GM13976 (cell line): ENCODE measurements at regions not wholly inside any gene's neighbourhood (a gene's known extent, or its start where the extent isn't known, plus 50 kb on each side); places are given as distances from the start of the nearest gene placed in this dataset.
A peak's percentile ranks its signal among the peaks of the same experiment; 100 is the strongest.

Experiments used
- DNase-seq: peaks from one replicate; pipeline ENCODE4 v3.0.0; 2012; ENCODE audit warnings: low spot score
- CTCF ChIP-seq: IDR thresholded peaks from 2 replicates; pipeline ENCODE4 v1.5.1; 2012; ENCODE audit warnings: borderline replicate concordance, mild to moderate bottlenecking; ENCODE audit not compliant: insufficient read depth; ENCODE audit errors: extremely low read depth, missing control alignments, control extremely low read depth
- in situ Hi-C: fragments of 300-500 bp; cut with MboI; formaldehyde crosslinking; loops from one replicate; pipeline ENCODE4 v1.12.0; 2022; ENCODE audit warnings: low sequenced_read_pairs, mixed read lengths, inconsistent platforms; ENCODE audit not compliant: unreplicated experiment

- DNase-seq = no peak
- TF ChIP-seq CTCF = no peak
- in situ Hi-C loops = no loop called here
Measured at GRCh38 chr2:215835657-215836056, 177.7 kb downstream of the MREG start.

GRCh38 chr2:215835231-215835630 is 178.1 kb downstream of the MREG start:
- no peak for DNase-seq
- in situ Hi-C loops = no loop called here
- TF ChIP-seq CTCF = no peak

- no peak for DNase-seq
- in situ Hi-C loops = no loop called here
Measured at GRCh38 chr2:215833531-215834162, 179.7 kb downstream of the MREG start.

GRCh38 chr2:215832791-215833190 is 180.6 kb downstream of the MREG start:
- DNase-seq = no peak
- TF ChIP-seq CTCF = no peak
- in situ Hi-C loops = no loop called here

More at GRCh38 chr2:215833531-215834162, 179.7 kb downstream of the MREG start:
- TF ChIP-seq CTCF = no peak

GRCh38 chr2:215831296-215831913 is 181.9 kb downstream of the MREG start:
- DNase-seq = peak; percentile 28
- TF ChIP-seq CTCF = no peak

GRCh38 chr2:215830304-215830703 is 183.0 kb downstream of the MREG start:
- no peak for DNase-seq
- peak; percentile 0 for TF ChIP-seq CTCF
- in situ Hi-C loops = no loop called here

More at GRCh38 chr2:215831296-215831913, 181.9 kb downstream of the MREG start:
- in situ Hi-C loops = no loop called here

- in situ Hi-C loops = no loop called here
- DNase-seq = no peak
- no peak for TF ChIP-seq CTCF
Measured at GRCh38 chr2:215829261-215829660, 184.1 kb downstream of the MREG start.
